GM12878 (cell line): ENCODE measurements at regions not wholly inside any gene's neighbourhood (a gene's known extent, or its start where the extent isn't known, plus 50 kb on each side); places are given as distances from the start of the nearest gene placed in this dataset.

Experiments used
- ATAC-seq: fragments of 200-7000 bp; cut with Tn5 transposase; 3 replicates; pipeline ENCODE4 v1.9.1; 2020; ENCODE audit warnings: mild to moderate bottlenecking, moderate library complexity
- BruUV-seq: library from RNA; stranded (reverse); fragments of 400-500 nt; replicated peaks from 2 replicates; lab custom pipeline; 2021; lab: Mats Ljungman, UMichigan
- CTCF ChIA-PET: fragments of 300-600 bp; sonication (Branson Sonifier 250); formaldehyde crosslinking; extraction: SDS; loops from one replicate; lab custom pipeline; 2021; ENCODE audit warnings: inconsistent platforms; lab: Yijun Ruan, JAX
- POLR2A ChIA-PET: fragments of 350-600 bp; formaldehyde crosslinking; extraction: SDS; loops from one replicate; lab custom pipeline; 2021; ENCODE audit warnings: inconsistent platforms; lab: Charles Lee
- RAD21 ChIA-PET: fragments of 300-600 bp; sonication (Branson Sonifier 250); formaldehyde crosslinking; loops from one replicate; lab custom pipeline; 2023; ENCODE audit warnings: antibody characterized with exemption; ENCODE audit not compliant: unreplicated experiment; lab: Charles Lee
- SMC1A ChIA-PET: fragments of 300-600 bp; sonication (Branson Sonifier 250); formaldehyde crosslinking; loops from one replicate; lab custom pipeline; 2023; ENCODE audit not compliant: unreplicated experiment, uncharacterized antibody; lab: Charles Lee
- DNase-seq: peaks from one replicate; pipeline ENCODE4 v3.0.0-alpha.2; 2011; ENCODE audit warnings: low read depth, low spot score
- FAIRE-seq: peaks from 3 replicates; lab custom pipeline; 2011; peaks lifted over from hg19 to GRCh38; lab: Jason Lieb, UNC
- H2AFZ ChIP-seq: 2 replicates; pipeline ENCODE4 v1.6.0; 2011; ENCODE audit warnings: low read depth, low read length, control low read depth; ENCODE audit not compliant: control insufficient read depth
- H3K27ac ChIP-seq: 2 replicates; pipeline ENCODE4 v1.5.1; 2011; ENCODE audit warnings: control low read depth; ENCODE audit not compliant: control insufficient read depth, insufficient read depth
- H3K27me3 ChIP-seq, 2 experiments: replicated peaks in 1 of 2; 2 replicates each; pipeline versions ENCODE4 v1.6.0 to v1.6.1; 2011; ENCODE audit warnings: low read length in 1 of 2; ENCODE audit not compliant: control insufficient read depth in 2 of 2, insufficient read depth in 2 of 2
- H3K36me3 ChIP-seq, 2 experiments: 2 replicates each; pipeline ENCODE4 v1.5.1; 2011; ENCODE audit warnings: low read length in 1 of 2; ENCODE audit not compliant: control insufficient read depth in 2 of 2, insufficient read depth in 2 of 2
- H3K4me1 ChIP-seq: 2 replicates; pipeline ENCODE4 v1.6.1; 2011; ENCODE audit warnings: mild to moderate bottlenecking, low read length, moderate library complexity, mixed read lengths; ENCODE audit not compliant: control insufficient read depth, insufficient read depth
- H3K4me2 ChIP-seq: 2 replicates; pipeline ENCODE4 v1.6.0; 2011; ENCODE audit warnings: control low read depth; ENCODE audit not compliant: control insufficient read depth, insufficient read depth
- H3K4me3 ChIP-seq: fragments of 200-600 bp; sonication (generic); 2 replicates; pipeline ENCODE4 v1.5.1; 2016
- H3K79me2 ChIP-seq: 2 replicates; pipeline ENCODE4 v1.6.0; 2011; ENCODE audit warnings: low read length; ENCODE audit not compliant: control insufficient read depth, insufficient read depth
- H3K9ac ChIP-seq: 2 replicates; pipeline ENCODE4 v1.8.0; 2011; ENCODE audit warnings: low read length, control low read depth, mixed read lengths; ENCODE audit not compliant: control insufficient read depth, insufficient read depth
- H3K9me3 ChIP-seq: replicated peaks from 3 replicates; pipeline ENCODE4 v1.5.1; 2011; ENCODE audit warnings: mild to moderate bottlenecking, low read length; ENCODE audit not compliant: control insufficient read depth, insufficient read depth
- H4K20me1 ChIP-seq: 2 replicates; pipeline ENCODE4 v1.6.0; 2011; ENCODE audit not compliant: control insufficient read depth, insufficient read depth
- BACH1 ChIP-seq: fragments of 450-650 bp; IDR thresholded peaks from 2 replicates; pipeline ENCODE4 v1.6.1; 2017; ENCODE audit warnings: mild to moderate bottlenecking, borderline replicate concordance
- BCL11A ChIP-seq: IDR thresholded peaks from 2 replicates; pipeline ENCODE4 v1.6.1; 2011; ENCODE audit warnings: low read depth, low read length
- CHD1 ChIP-seq: IDR thresholded peaks from 2 replicates; pipeline ENCODE4 v1.6.1; 2012; ENCODE audit warnings: low read depth, low read length, improper control_type of control experiment
- IKZF2 ChIP-seq, 2 experiments: fragments of 450-650 bp; IDR thresholded peaks; 2 replicates each; pipeline ENCODE4 v1.6.1; 2017; ENCODE audit warnings: mild to moderate bottlenecking in 2 of 2, moderate library complexity in 2 of 2
- JUNB ChIP-seq: IDR thresholded peaks from 2 replicates; pipeline ENCODE4 v1.6.1; 2016; ENCODE audit warnings: antibody characterized with exemption, mild to moderate bottlenecking
- MTA2 ChIP-seq: fragments of 450-650 bp; IDR thresholded peaks from 2 replicates; pipeline ENCODE4 v1.6.1; 2016; ENCODE audit warnings: low read depth, mild to moderate bottlenecking, moderate library complexity
- RELA ChIP-seq: fragments of 450-650 bp; IDR thresholded peaks from 2 replicates; pipeline ENCODE4 v1.8.0; 2014; ENCODE audit warnings: borderline replicate concordance; ENCODE audit not compliant: partially characterized antibody
- YBX1 ChIP-seq: fragments of 450-650 bp; IDR thresholded peaks from 2 replicates; pipeline ENCODE4 v1.6.1; 2016; ENCODE audit warnings: antibody characterized with exemption
- ZNF274 ChIP-seq: IDR thresholded peaks from one replicate; pipeline ENCODE4 v1.8.0; 2011; ENCODE audit not compliant: insufficient read length, insufficient read depth
- ZNF384 ChIP-seq: IDR thresholded peaks from 2 replicates; pipeline ENCODE4 v1.6.1; 2012; ENCODE audit warnings: low read depth, mild to moderate bottlenecking, low read length, improper control_type of control experiment, borderline replicate concordance
- WGBS: methylation state at CpG from one replicate; pipeline ENCODE4 v1.1.6; 2016; ENCODE audit warnings: low lambda C conversion rate; ENCODE audit not compliant: insufficient replicate concordance, insufficient coverage; ENCODE audit errors: missing lambda C conversion rate; 5-methylcytosine and 5-hydroxymethylcytosine counted together
- in situ Hi-C: fragments of 300-500 bp; cut with MboI; formaldehyde crosslinking; loops from 9 replicates; pipeline ENCODE4 v1.14.3; 2018; ENCODE audit warnings: mixed read lengths
- intact Hi-C: fragments of 100-400 bp; cut with micrococcal nuclease; formaldehyde crosslinking; loops from one replicate; pipeline ENCODE4 v1.14.2; 2022; ENCODE audit not compliant: unreplicated experiment
- TF ChIP-seq, protein P1 (sequence below): fragments of 450-650 bp; conservative IDR thresholded peaks from 2 replicates; pipeline ENCODE4 v1.6.1; 2017; ENCODE audit warnings: mild to moderate bottlenecking, moderate library complexity
- TF ChIP-seq, protein P2 (sequence below): IDR thresholded peaks from 2 replicates; pipeline ENCODE4 v1.6.1; 2012; ENCODE audit warnings: low read length, inconsistent platforms
- TF ChIP-seq, protein P3 (sequence below), 3 experiments: IDR thresholded peaks in 2 of 3; conservative IDR thresholded peaks in 1 of 3; 2 replicates each; pipeline ENCODE4 v1.5.1; 2011; ENCODE audit warnings: low read depth in 3 of 3, low read length in 3 of 3, mild to moderate bottlenecking in 3 of 3, control low read depth in 2 of 3, moderate library complexity in 2 of 3, inconsistent platforms in 1 of 3, mixed read lengths in 1 of 3; ENCODE audit not compliant: control insufficient read depth in 2 of 3, insufficient read depth in 1 of 3; ENCODE audit errors: extremely low read depth in 1 of 3

DNA sequence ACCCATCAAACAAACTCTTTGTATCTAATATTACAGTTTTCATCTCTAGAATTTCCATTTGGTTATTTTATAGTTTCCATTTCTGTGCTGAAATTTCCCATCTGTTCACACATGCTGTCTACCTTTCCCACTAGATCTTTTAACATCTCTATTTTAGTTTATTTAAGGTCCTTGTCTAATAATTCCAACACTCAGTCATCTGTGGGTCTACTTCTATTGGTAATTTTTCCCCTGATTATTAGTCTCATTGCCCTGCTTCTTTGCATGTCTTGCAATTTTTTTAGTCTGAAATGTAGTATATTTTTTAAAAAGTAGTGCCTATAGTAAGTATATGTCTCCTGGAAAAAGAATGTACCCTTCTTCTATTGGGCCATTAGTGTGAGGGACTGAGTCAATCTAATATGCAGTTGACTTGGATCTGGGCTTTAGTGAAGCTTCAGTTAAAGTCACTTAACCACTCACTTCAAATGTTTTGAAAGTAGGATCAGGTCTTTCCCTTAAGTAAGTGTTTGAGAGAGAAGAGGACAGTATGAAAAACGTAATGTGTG lies 370.8 kb downstream of the SEC14L1 start (continued):
- TF ChIP-seq, protein P1, sequence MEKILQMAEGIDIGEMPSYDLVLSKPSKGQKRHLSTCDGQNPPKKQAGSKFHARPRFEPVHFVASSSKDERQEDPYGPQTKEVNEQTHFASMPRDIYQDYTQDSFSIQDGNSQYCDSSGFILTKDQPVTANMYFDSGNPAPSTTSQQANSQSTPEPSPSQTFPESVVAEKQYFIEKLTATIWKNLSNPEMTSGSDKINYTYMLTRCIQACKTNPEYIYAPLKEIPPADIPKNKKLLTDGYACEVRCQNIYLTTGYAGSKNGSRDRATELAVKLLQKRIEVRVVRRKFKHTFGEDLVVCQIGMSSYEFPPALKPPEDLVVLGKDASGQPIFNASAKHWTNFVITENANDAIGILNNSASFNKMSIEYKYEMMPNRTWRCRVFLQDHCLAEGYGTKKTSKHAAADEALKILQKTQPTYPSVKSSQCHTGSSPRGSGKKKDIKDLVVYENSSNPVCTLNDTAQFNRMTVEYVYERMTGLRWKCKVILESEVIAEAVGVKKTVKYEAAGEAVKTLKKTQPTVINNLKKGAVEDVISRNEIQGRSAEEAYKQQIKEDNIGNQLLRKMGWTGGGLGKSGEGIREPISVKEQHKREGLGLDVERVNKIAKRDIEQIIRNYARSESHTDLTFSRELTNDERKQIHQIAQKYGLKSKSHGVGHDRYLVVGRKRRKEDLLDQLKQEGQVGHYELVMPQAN = no peak
- no peak for TF ChIP-seq ZNF274
- TF ChIP-seq, all 136 proteins: peak for 0

DNA sequence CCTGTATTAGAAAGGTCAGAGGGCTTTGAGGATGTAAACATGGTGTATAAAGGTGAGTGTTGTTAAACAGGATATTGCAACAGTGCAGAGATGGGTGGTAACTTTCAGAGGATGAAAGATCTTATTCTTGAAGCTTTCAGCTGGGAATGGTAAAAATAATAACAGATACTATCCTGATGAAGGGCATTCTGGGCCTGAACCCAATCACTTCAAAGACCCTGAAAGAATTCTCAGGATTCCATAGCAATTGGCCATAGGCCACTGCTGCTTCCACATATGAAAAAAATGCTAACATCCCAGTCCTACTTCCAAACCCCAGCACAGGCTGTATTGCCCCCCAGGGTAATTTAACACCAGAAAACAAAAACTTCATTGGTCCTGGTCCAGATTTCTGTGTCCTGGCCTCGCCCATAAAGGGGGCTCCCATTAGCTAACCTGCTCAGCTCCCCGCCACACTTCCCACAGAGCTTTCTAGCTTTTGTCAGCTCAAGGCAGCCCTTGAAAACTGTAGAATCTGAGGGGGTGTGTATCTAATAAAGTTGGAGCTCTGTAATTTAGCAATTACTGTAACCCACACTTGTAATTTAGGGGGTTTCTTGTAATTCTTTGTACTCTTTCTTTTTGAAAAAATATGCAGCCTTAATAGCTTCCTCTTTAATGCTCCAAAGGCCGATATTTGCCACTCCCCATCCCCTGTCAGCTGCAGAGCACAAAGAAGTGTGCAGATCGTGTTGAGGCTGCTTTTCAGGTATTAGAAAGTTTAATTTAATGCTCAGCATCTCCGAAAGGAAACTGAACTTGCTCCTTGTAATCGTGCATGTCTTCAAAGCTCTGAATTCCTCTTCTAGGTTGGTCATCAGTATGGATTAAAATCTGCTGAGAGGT lies 371.5 kb downstream of the SEC14L1 start:
- FAIRE-seq = no peak
- no peaks in the 10 kb centered on the region; a peak in 1 of 4 replicates for H3K36me3 ChIP-seq
- H3K4me3 ChIP-seq = no peak overlapping the region
- intact Hi-C loops (no loop called here), in situ Hi-C loops (no loop called here)
- H3K27me3 ChIP-seq = no peaks in the 10 kb centered on the region
- H3K4me2 ChIP-seq = no peak overlapping the region
- no peak for DNase-seq
- no peak for ATAC-seq
- 26% methylated on average over 6 of the region's 6 CpGs for WGBS
- H3K27ac ChIP-seq = no peak overlapping the region
- no peaks in the 10 kb centered on the region for H3K4me1 ChIP-seq
- BruUV-seq = no TSS peak
- H3K79me2 ChIP-seq = no peaks in the 10 kb centered on the region
- ChIA-PET POLR2A (interaction anchor here (0.5 kb wide), 1 partner anchor 59 kb away, joined by 4 read pairs; no protein-coding TSS in a partner anchor), RAD21 (no interaction called here), SMC1A (interaction anchor here (1.6 kb wide), 1 partner anchor 113 kb away, joined by 3 read pairs; no protein-coding TSS in a partner anchor), CTCF (interaction anchor here (1.6 kb wide), 1 partner anchor 181 kb away, joined by 3 read pairs; no protein-coding TSS in a partner anchor)
- H3K9me3 ChIP-seq = no peaks in the 10 kb centered on the region; the same call in 1 of the 3 replicates
- H3K9ac ChIP-seq = no peak overlapping the region
- no peaks in the 10 kb centered on the region for H4K20me1 ChIP-seq
- H2AFZ ChIP-seq = no peak overlapping the region
- no peak for TF ChIP-seq MTA2
- TF ChIP-seq BCL11A = no peak
- no peak for TF ChIP-seq YBX1
- no peak for TF ChIP-seq BACH1
- TF ChIP-seq IKZF2 (IDR thresholded peaks at IDR 0.05) = no peak
- no peak for TF ChIP-seq ZNF384
- TF ChIP-seq RELA = no peak
- TF ChIP-seq, protein P2, sequence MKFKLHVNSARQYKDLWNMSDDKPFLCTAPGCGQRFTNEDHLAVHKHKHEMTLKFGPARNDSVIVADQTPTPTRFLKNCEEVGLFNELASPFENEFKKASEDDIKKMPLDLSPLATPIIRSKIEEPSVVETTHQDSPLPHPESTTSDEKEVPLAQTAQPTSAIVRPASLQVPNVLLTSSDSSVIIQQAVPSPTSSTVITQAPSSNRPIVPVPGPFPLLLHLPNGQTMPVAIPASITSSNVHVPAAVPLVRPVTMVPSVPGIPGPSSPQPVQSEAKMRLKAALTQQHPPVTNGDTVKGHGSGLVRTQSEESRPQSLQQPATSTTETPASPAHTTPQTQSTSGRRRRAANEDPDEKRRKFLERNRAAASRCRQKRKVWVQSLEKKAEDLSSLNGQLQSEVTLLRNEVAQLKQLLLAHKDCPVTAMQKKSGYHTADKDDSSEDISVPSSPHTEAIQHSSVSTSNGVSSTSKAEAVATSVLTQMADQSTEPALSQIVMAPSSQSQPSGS = no peak
- TF ChIP-seq JUNB = no peak
- no peak for TF ChIP-seq CHD1
- TF ChIP-seq, protein P3, sequence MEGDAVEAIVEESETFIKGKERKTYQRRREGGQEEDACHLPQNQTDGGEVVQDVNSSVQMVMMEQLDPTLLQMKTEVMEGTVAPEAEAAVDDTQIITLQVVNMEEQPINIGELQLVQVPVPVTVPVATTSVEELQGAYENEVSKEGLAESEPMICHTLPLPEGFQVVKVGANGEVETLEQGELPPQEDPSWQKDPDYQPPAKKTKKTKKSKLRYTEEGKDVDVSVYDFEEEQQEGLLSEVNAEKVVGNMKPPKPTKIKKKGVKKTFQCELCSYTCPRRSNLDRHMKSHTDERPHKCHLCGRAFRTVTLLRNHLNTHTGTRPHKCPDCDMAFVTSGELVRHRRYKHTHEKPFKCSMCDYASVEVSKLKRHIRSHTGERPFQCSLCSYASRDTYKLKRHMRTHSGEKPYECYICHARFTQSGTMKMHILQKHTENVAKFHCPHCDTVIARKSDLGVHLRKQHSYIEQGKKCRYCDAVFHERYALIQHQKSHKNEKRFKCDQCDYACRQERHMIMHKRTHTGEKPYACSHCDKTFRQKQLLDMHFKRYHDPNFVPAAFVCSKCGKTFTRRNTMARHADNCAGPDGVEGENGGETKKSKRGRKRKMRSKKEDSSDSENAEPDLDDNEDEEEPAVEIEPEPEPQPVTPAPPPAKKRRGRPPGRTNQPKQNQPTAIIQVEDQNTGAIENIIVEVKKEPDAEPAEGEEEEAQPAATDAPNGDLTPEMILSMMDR (IDR thresholded peaks at IDR 0.05 in 2 of 3, conservative IDR thresholded peaks at IDR 0.05 in 1 of 3; ENCODE audit: control insufficient read depth in 2 of 3, extremely low read depth in 1 of 3, insufficient read depth in 1 of 3, low read depth in 3 of 3, low read length in 3 of 3) = no peak
